SKM-1 (cell line): ENCODE measurements at regions not wholly inside any gene's neighbourhood (a gene's known extent, or its start where the extent isn't known, plus 50 kb on each side); places are given as distances from the start of the nearest gene placed in this dataset.
"Not testable (repeated sequence)": the region's sequence is repeated elsewhere in the genome, so short reads cannot be mapped to it uniquely, and the experiment has no call there.

Experiments used
- DNase-seq: peaks from one replicate; lab custom pipeline; 2025; ENCODE audit not compliant: unreplicated experiment; lab: John Stamatoyannopoulos, UW

DNA sequence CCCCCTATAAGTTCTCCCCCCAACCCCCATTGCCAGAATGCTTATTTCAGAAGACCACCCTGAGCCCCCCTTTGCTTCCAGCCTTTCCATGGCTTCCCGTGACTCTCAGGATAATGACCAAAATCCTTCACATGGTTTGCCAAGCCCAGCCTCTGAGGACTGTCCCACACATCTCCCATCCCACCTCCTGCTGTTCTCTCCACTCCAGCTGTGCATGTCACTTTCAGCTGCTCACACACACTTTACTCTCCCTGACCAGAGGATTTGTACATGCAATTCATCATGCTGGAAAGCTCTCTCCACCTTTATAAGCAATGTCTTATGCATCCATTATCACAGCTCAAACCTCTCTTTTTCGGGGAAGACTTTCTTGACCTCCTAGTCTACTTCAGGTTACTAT is 164.2 kb downstream of the PRL start:
- DNase-seq, result no peak

DNA sequence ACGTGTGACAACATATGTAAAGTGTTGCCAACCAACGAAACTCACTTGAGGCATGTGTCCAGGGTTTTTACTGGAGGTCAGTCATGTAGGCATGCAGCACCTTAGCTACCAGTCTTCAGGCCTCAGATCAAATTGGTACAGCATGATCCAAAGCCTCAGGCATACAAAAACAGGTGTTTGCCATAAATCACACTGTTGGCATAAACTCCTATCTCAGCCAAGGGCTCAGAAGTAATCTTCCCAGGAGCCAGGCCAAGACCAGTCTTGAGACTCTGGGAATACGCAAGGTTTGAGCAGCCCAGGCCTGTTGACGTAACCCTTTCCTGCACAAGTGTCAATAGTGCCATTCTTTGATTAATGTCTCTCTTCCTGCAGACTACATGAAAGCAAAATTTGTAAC is 163.5 kb downstream of the PRL start:
- DNase-seq, result no peak

DNA sequence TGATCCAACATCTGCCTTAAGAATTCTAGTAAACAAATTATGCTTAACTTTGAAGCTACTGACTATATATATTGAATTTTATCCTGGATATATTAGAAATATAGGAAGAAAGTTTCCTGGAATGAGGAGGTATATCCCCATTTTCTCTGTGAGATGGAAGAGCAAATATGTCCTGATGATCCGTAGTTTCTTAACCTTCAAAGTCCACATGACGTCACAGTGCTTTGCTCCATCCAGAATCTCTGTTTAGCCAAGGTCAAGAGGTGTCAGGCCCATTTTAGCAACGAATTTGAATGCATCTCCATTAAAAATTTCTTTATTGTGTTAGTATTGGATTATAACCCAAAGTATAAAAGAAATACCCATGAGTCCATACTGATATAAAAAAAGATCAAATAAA is 162.5 kb downstream of the PRL start:
- DNase-seq, result no peak

DNA sequence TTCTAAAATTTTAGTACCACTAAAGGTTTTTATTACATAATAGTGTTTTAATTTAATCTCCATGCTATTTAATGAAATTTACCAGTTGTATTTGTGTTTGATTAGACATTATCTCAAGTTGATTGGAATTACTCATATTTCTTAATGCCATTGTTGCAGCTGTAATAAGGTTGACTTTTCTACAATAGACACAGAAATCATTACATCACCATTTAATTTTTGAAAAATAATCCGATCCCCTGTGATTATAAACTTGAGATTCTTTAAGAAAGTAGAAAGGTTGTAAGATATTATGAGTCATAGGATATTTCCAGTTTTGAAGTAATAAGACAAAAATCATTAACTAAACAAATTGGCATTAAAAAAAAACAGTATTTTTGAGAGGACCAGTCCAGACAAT is 161.4 kb downstream of the PRL start:
- DNase-seq, result no peak

DNA sequence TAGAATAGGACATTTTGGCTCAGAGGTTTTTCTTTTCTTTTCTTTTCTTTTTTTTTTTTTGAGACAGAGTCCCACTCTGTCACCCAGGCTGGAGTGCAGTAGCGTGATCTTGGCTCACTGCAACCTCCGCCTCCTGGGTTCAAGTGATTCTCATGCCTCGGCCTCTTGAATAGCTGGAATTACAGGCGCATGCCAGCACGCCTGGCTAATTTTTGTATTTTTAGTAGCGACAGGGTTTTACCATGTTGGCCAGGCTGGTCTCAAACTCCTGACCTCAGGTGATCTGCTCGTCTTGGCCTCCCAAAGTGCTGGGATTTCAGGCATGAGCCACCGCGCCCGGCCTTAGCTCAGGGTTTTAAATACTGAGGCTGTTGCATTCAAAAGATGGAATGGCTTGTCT is 156.1 kb downstream of the PRL start:
- DNase-seq, result not testable (repeated sequence)

DNA sequence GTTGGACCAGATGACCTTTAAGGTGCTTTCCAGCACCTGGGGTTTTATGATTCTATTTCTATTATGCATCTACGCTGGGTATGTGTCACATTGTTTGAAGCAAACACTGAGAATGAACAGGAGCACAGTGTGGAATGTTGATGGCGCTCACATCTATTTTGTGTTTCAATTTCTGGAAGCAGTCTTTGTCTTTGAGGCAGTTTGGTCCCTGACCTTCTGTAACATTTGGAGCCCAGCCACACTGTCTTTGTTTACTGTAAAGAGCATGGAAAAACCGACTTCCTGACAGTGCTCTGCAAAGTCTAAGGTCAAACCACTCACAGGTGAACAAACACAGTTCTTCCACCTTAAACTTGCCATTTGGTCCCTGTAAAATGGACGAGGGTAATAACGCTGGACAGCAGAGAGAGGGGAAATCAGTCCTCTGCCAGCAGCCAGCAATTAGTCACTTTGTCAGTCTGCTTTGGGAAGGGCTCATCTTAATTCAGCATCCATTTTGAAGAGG is 155.5 kb downstream of the PRL start:
- no peak for DNase-seq

DNA sequence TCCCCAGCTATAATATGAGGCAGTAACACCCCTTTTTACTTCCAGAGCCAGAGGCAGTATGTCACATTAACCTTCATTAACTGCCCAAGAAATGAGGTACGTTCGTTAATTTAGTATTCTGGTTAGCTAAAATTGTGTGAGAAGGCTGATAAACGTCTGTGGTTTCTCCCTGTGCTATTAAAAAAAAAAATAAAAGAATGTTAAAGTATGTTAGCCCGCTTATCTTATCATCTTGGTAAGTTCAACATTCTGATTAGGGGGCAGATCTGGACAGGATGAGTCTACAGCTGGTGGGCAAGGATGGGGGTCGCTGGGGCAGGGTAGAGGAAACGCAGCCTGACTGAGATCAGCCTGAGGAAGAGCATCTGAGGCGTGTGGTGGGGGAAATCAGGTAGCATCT is 154.0 kb downstream of the PRL start:
- no peak for DNase-seq

DNA sequence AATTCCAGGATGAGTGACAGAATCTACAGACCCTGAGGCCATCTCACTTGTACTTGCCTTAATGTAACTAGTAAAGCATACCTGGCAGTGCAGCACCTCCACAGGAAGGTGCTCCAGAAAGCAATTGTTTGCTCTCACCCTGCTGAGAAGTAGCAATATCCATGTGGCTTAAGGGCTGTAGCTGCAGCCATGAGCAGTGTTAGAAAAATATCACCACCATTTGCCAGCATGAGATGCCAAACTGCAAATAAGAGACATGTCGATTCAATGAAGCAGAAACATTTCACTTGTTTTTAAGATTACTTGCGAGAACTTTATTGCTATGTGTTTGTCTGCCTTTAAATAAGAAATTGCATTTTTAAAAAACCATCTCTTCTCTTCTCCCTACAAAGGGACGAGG is 151.5 kb downstream of the PRL start:
- DNase-seq, result no peak

DNA sequence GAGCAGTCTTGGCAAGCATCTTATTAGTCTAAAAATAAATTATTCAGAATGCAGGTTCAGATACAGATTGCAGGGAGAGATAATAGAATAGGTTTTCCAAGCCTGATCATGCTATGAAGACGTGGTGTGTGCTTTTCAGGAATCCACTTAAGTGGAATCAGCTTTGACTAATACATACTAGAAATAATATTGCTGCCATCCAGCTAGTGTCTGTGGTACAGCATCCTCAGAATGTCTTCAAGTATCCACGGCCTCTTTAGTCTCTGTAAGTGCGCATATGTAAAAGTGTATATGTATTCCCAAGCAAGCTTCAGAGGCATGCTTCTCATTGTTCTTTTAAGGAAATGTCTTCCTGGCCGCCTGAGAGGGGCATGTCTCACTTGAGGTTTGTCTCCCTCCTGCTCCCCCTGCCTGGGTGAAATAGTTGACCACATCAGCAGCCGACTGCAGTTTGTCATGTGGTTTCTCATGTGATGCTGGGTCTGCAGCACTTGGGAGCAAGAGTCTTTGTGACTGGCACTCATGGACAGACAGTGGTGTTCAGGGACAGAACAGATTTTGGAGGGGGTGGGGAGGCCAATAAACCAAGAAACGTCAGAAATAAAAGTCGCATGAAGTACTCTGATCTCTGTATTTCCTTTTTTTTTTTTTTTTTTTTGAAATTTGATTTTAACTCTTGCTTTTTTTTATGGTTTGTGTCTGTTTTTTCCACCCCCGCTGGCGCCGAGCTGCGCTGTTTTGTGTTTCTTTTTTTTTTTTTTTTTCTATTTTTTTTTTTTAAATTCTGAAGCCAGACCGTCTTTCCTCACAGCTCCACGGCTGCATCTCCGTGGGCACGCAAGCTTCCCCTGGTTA is 150.8 kb downstream of the PRL start:
- DNase-seq, result no peak

DNA sequence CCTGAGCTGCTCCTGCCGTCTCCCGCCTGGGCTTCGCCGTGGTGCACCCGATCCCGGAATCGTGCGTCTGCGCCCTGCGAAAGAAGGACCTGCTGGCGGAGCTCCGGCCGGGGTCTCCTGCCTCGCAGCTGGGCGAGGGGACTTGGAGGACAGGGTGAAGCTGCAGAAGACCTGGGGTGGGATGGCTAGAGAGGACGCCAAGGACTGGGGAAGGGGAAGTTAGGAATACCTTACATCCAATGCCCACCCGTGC is 150.2 kb downstream of the PRL start:
- DNase-seq, result no peak

DNA sequence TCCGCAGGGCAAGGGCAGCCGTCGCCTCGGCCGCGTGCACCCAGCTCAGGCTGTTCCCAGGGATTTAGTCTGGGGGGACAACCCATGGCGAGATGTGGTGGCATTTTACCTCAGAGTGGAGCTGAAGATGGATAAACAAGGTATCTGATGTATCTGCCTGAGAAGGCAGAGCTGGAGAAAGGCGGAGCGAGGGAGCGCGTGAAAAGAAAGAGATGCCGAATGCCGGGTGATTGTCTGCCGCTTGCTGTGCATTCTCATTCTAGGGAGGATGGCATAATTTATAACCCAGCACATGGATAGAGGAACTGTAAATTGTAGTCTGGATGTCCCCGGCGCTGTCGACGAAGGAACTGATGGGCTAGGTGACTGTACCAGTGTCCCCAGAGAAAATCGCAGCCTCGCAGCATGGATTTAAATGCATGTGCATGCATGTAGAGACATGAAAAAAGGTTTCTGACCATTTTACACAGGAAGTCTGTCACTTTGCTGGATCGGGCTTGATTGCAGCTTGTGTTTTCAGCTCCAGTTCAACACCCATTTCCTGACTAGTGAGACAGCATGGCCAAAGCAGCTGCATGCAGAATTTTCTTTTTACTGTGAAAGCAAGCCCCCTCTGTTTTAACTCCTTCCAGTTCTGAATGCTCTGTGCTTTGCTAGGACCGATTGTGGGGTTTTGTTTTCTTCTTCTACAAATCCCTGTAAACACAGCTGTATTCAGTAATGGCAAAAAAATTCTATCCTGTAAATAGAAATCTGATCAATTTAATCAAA is 149.7 kb downstream of the PRL start:
- no peak for DNase-seq

DNA sequence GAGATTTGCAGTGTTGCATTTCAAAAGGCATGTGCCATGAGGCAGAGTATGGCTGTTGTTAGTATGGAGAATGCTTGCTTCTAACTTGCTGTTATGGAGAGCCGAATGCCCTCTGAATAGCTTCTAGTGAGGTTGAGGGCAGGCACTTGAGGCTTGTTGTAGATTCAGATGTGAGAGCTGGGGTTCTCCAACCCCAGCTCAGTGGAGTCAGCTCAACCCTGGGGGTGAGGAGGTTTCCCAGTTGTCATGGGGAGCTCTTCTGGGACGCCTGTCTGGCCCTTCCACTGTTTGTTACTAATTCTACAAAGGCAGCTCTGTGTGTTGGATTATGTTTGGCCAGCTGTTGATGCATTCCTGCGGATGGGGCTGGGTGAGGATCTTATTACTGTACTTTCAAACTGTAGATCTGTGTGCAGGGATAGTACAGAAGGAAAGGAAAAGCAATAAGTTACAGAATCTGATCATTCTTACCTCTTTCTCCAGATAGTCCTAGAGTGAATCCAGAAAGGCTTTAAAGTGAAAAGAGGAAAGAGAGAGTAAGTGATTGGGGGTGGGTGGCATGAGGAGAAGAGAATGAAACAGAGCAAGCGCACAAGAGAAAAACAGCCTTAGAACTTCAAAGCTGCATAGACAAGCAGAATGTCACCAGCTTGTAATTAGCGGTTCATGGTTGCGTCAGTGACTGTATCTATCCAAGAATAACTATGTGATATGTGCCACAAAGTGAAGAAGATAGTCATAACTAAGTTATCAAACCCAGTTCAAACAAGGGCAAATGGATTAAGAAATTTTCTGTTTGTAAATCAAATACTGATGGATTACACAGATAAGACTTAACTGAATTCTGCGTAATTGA is 148.7 kb downstream of the PRL start:
- no peak for DNase-seq

DNA sequence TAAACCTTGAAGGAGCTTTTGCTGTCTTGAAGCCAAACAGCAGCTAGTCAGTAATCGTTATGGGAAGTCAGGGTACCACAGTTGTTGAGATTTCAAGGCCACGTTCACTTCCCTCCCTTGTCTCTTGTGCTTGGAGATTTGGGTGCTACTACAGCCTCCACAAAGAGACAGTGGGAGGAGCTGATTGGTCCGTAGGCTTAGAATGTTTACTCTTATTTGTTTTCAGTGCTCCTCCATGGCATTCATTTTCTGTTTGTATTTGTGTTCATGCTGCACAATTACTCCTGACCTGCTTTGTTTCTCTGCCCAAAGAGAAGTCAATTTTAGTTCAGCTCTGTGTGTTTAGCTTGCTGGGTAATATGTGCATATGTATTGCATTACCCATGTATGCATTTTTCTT is 147.7 kb downstream of the PRL start:
- DNase-seq, result no peak

DNA sequence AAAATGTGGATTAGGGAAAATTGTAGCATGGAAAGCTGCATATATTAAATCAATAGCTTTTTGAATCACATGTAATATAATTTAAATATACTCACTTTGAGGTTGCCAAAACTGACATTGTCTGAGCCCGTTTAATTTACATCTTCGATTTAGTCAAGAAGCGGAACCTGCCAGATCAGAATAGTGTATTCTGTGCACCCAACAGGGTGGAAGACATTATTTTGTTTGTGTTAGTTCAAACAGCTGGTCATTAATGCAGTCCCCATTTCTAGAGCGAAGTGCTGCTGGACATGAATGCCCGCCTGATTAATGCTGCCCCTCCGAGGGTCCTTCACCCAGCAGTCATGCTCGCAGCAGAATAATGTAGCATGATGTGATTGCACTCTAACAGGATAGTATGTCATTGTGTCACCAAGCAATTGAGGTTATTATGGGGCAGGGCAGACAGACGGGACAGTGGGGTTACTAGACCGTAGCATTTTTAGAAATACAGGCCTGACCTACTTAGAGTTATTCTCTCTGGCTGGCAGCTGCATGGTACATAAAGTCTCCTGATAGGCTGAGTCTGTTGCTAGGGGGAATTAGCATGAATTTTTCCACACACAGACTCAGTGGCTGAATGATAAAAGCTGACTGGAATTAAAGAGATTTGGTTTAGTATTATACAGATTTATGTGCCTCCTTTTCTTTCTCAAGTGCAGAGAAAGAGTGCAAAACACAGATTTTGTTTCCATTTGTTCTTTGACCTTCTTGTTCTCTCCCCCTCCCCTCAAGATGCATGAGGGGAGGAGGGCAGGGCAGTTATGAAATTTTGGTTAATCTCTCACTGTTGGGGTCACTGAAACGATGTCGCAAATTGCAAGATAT is 147.1 kb downstream of the PRL start:
- DNase-seq, result no peak

DNA sequence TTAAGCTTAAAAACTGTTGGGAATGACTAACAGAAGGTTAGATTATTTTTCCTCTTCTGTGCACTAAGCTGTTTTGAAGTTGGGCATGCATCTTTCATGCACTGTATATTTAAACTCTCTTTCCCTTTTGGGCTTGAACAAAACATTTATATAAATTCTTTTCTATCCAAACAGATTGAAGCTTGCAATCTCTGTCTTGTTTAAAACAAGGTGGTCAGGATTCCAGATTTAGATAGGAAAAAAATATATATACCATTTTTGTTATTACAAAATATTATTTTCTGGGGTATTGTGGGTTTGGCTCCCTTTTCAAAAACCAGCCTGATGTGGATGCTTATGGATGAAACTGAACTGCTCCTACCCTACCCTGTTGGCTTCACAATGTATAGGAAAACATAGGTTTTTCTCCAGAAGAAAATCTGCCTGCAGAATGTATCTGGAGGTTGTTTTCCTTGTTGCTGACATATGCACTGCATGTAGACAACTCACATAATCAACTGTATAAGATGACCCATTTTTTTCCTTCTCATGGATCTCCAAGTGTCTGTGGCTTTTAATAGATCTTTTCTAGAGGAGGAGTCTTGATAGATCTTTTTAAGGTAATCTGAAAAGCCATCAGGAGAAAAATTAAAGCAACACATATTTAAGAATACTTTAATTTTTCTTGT is 146.3 kb downstream of the PRL start:
- no peak for DNase-seq

DNA sequence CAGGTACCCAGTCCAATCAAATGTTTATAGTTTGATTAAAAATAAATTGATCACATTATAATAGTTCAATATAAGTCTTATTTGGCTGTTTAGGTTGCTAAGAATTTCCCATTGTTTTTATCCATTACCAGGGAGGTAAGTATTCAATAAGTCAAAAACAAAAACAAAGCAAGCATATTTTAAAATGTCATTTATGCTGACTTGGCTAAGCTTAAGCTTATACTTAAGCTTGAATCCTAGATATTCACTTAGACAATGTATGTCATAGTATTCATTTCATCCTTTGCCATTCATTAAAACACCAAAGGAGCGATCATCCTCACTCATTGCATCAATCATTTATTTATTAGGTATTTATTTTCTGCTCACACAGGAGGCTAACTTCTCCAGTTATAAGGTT is 144.9 kb downstream of the PRL start:
- no peak for DNase-seq

DNA sequence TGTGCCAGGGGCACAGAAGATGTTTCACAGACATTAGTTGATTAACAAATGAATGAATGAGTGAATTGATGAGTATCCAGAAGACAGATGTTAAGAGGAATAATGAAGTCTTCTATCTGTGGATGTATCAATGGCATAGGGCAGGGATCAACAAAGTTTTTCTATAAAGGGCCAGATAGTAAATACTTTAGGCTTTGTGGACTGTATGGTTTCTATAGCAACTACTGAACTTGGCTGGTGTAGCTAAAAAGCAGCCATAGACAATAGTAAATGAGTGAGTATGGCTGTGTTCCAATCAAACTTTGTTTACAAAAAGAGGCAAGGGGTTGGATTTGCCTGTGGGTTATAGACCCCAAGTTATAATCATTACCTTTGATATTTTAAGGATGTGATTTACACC is 144.0 kb downstream of the PRL start:
- no peak for DNase-seq

DNA sequence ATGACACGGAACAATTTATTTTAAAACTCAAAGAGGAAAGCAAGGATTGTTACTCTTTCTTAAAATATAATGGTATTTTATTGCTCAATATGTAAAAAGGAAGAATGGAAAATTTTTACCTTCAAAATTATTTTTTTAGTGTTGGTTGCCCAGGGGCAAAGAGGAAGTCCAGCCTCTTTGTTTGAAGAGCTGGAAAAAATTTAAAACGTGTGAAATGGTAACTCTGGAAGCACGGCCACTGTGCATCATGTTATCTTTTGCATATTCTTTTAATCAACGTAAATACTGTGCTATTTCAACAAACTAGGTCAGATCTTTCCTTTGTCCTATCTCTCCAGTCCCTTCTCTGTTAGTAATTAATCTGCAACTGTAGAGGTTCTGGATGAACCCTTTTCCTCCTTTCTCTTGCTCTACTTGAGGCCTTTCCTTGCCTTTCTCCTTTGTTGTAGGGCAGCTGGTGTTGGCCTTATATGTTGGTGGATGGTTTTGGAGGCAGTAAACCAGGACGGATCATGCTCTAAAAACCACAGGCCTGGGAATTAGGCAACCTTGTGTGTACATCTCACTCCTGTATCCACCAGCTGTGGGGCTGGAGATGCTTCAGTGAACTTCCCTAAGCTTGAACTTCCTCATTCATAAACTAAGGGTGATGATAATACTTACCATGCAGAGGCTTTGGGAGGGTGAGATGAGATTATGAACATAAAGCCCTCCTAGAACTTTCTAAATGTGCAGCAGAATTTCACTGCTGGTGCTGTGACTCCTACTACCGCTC is 143.3 kb downstream of the PRL start:
- peak; percentile 92 for DNase-seq

DNA sequence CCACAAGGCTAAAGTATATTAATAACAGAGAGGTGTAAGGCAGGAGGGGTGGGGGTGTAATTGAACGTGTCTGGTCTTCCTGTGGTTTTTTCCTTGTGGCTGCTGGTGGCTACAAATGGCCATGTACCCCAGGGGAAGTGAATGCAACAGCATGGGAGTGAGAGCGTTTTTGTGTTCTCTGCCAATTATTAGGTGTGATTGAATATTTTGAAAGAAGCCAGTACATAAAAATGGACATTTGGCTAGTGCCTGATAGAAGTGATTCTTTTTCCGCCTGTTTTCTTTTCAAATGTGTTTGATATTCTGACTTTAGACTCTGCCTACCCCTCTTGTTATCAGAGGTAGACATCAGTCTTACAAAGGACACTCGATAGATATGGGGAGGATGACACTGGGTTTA is 141.3 kb downstream of the PRL start:
- DNase-seq, result no peak
